Muscle of back (tissue), 3 donors: ENCODE measurements at regions not wholly inside any gene's neighbourhood (a gene's known extent, or its start where the extent isn't known, plus 50 kb on each side); places are given as distances from the start of the nearest gene placed in this dataset.

Experiments
- DNase-seq, 3 donors: peaks; one replicate each; pipeline versions ENCODE4 v3.0.0 to v3.0.0-alpha.2; 2013

DNA sequence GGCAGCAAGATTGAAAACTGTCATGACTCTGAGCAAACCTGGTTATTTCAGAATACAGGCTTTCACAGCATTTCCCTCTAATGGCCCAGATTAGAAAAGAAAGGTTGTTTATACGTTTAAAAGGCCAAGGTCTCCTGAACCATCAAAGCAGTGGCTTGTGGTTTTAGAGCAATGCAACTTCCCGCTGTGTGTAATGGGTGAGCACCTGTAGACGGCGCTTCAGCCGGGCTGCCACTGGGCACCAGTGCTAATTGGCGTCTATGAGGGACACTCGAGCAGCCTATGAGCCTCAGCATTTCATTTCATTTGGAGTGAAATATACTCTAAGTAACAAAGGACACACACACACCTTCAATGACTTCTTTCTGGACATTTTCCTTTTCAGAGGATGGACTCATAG lies 671.0 kb upstream of the FZD8 start:
- DNase-seq, result no peak

DNA sequence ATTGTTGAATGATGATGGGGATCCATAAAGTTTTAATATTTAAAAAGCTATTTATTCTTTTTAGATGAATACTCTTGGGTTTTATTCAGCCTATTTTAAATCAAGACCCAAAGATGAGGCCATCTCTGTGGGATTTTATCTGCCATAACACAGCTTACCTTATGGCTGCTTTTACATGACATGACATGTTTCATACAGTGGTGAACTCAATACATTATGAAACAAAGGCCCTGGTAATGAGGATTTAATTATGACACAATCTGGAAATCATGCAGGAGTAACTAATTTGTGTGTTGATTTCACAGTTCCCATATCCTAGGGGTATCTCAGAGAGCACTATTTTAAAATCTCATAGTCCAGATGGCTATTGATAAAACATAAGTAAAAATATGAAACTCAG lies 661.8 kb upstream of the FZD8 start:
- DNase-seq, result no peak

DNA sequence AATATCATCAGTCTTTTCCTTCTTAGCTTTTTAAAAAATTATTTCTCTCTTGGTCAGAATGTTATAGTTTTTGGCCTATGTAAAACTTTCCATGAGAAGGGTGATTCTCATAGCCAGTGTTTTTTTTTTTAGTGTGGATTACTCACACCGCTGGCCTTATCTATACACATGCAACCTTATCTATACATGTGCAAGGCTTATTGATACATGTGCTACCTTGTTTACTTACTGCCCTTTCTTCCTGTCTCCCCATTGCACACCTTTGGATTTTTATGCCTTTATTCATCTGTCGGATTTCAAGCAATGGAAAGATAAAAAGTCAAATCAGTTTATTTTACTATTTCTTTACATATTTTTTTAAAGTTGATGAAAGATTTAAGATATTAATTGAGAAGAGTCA lies 660.0 kb upstream of the FZD8 start:
- DNase-seq, result no peak

DNA sequence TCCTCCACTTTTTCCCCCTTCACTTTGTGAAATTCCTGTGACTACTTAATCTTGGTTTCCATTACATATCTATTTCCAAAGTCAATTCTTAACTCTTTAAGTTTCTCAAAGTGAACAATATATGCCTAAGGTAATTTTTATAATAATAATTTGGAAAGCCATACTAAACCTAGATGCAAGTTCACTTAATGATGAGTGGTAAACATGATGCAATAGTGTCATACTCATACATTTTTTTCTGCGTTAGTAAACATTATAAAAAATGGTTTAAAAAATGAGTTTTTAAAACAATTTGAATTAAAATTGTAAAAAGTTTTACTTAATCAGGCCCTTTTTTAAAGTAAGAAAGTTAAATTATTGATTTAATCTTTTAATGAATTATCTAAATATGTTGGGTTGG lies 659.4 kb upstream of the FZD8 start:
- DNase-seq, result no peak

DNA sequence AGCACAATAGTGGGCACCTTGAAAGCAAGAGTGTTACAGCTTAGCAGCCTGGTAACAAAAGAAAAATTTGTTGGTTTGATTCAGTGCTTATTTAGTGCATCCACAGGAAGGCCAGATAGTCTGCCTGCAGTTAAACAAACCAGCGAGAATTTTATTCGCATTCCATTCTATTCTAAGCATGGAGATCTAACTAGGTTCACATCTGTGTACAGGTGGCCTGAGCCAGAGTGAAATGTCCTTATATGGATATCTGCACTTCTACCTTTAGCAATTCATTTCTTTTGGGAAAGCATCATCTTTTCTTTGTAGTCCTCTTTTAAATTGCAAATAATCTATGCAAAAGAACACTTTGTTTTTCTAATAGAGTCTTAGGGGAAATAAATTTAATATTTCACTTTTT lies 659.0 kb upstream of the FZD8 start:
- no peak for DNase-seq

DNA sequence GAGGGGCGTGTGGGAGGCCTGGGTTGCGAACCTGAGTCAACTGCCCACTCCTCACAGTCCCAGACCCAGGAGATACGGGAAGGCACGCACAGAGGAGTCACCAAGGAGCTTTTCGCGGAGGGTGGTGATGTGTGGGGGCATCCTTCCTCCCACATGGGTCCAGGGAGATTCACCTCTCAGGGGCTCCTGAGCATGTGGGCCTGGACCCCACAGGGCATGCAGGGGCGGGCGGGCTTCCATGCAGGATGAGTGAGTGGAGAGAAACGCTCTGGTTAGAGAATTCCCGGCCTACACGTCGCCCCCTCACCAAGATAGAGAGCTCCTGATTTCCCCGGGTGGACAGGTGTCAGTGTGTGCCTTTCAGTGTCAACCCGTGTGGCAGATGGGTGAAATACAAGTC lies 641.7 kb upstream of the FZD8 start:
- no peak for DNase-seq

DNA sequence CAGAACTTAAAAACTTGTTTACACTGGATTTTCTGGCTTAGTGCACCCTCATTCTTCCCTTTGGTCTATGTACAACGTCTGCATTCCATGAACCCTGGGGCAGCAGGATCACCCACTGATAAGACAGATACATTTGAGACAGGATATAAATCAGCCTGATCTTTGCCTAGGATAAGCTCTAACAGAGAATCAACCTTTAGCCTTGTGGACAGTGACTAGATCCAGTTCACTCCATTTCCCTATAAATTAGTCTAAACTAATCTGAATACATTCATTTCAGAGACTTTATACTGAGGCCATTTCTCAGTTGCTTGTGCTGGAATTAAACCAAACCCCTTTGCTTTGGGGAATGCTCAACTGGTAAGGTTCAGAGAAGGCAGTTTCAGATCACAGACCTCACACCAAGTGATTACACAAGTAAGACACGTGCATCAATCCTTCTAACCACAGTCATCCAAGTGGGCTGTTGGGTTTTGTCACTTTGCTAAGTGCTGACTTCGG lies 639.8 kb upstream of the FZD8 start:
- DNase-seq, result no peak

DNA sequence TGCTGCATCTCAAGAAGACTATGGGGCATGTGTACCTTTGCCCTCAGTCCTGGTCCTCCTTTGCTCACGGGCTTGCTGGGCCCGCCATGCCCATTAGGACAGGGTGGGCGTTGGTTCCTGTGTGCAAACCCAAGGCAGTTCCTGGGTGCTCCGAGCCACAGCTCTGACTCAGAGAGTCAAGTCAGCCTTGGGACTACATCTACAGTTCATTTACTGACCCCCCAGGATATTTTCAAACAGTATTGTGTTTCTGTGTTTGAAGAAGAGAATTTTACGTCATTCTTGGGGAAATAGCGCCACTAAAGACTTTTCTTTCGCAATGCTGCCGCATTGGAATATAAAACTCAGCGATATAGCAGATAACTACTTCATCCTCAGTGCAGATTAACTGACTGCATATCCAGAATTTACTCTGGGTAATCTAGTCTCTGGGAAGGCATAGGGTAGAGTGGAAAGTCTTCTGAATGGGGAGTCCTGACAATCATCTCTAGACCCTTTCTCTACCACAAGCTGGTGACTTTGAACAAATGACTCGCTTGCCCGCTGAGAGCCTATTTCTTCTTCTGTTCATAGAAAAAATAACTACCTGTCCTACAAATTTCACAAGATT lies 638.9 kb upstream of the FZD8 start:
- DNase-seq, result no peak

DNA sequence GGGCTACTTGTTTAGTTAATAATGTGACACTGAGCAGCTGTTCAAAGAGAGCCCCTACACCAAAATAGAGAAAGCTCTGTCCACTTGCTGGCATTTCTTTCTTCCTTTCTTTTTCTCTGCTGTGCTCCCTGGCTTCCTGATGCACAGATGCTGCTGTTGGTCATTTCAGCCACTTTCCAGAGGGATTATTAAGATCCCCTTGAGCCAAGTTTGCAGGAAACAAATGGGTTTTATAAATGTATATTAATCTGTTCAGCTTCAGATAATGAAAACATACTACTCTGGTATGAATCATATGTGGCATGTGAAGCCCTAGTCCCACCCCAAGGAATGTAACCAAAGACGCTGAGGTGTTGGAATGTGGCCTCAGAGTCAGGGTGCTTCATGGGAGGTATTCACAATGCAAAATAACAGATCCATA lies 638.2 kb upstream of the FZD8 start:
- peak in 2 of 3 donors; percentile 30 to 46 for DNase-seq

DNA sequence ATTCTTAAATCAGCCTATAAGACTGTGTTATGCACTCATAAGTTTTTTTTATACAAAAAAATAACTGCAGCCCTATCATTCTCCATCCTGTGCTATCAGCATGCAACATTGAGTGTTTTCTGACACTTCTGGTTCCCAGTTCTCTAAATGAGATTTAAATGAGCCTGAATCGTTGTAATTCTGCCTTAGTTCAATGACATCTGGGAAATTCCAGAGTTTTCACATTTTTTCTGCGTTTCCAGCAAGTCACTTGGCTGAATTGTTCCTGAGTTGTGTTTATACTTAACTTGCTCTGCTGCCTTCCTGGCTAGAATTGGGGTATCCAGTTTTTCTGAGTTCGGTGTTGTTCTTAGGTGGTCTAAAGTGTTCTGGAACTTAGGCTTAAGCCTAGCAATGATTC lies 636.1 kb upstream of the FZD8 start:
- peak; percentile 26 to 66 (median 49) for DNase-seq

DNA sequence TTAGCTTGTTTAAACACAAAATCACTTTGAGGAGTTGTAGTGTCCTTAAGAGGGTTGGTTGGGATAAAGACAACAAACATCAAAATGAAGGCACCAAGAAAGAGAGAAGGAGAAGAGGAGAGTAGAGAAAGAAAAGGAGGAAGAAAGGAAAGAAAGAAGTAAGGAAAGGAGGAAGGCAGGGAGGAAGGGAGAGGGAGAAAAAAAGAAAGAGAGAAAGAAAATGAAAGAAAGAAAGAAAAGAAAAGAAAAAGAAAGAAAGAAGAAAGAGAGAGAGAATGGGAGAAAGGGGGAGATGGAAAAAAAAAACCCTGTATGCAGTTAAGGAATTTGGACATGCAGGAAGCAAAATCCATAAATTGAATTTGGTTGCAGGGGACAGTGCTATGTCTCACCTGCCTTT lies 635.4 kb upstream of the FZD8 start:
- no peak for DNase-seq

DNA sequence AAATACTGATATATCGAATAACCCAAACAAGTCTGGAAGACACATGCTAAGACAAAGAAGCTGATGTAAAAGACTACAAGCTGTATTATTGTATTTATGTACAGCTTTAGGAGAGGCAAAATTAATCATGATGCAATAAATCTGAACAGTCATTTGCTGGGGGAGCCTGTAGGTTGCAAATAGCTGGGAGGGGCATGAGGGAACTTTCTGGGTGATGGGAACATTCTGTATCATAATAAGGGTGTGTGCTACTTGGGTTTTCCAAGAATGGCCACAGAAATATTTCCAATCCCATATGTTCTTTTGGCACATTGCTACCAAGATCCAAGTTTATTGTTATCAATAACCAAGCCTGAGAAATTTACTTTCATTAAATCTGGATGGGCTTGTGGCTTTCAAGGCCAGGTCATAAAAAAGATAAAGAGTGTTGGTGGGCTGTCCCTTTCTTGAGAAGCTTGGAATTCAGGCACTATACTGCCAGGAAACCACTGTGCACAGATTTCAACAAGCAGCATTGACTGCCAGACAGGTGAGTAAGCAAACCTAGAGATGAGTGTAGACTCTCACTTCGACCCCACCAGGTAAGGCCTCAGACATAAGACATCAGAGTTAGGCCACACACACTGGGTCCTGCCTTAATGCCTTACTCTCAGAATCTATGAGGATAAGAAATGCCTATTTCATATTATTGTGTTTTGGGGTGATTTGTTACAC lies 629.7 kb upstream of the FZD8 start:
- DNase-seq, result no peak

DNA sequence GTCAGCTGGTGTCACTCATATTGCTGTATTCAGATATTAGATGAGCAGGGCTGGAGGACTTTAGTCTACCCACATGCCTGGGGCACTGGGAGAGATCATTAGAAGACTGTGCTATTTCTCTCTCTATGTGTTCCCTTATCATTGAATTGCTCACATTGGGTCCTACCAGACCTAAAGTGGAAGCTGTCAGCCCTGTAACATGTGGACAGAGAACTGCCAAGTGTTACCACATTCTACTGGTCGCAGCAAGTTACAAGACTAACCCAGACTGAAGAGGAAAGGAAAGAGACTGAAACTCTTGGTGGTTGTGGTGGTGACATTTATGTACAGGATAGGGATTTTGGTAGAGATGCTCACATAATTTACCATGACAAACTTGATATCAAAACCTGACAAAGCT lies 627.1 kb upstream of the FZD8 start:
- DNase-seq, result no peak

DNA sequence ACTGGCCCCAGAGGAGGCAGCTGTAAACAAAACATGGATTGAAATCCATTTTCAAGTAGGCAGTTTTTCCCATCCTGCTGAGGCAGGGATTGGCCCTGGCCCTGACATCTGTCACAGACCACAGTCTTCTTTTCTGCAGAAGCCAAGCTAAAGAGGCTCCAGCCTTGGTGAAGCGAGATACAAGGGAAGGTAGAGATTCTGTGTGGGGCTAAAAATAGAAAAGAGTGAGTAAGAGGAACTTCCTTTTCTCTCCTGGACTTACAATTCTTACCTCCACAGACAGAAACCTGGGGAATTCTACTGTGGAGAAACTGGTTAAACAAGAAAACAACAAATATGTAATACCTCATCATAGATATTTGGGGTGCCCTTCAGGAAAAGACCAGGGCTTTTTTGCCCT lies 624.8 kb upstream of the FZD8 start:
- DNase-seq, result no peak

DNA sequence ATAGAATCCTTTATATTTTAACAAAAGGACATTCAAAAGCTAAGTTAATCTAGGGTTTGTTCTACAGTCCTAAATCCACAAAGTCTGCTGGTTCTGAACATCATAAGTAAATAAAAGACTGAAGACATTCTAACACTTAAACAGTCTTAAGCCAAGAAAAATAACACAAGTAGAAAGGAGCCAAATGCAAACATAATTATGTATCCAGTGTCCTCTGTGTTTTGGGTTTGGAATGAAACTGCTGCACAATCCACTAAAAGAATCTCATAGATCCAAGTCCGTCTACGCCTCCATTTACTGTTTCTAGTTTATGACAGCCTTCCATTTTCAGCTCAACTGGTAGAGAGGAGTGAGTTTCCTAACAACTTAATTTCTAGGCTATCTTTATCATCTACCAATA lies 623.6 kb upstream of the FZD8 start:
- peak in 2 of 3 donors; percentile 34 to 63 for DNase-seq

DNA sequence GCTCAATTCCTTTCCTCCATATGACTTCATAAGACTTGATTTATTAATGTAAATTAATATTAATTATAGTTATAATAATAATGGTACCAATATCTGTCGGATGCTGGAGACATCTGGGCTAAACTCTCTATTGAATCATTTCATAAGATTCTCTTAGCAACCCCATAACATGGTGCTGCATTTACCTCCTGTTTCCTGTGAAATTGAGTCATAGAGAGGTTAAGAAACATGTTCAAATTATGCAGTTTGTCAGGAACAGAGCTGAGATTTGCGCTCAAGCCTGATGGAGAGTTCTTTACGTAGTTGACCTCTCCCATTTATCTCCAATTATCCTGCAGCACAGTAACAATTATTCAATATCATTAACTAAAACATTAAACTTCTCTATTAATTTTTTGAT lies 621.8 kb upstream of the FZD8 start:
- DNase-seq, result no peak

DNA sequence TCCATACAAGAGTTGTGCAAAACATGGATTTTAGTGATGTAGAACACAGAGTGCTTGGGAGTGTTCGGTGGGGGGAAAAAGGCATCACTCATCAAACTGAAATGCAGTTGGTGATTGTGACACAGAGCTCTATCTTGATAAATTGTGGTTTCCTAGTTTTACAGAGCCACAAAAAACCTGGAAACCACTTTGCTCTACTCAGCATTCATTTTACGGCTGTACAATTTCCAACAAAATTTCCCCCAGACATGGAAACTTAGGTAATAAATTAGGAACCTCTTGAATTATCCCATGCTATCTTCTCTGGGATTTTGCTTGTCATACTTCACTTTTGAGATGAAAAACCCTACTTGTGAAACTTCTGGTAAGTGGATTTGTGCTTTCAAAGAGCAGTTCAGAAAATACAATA lies 614.9 kb upstream of the FZD8 start:
- DNase-seq, result peak; percentile 52 to 87 (median 62)

DNA sequence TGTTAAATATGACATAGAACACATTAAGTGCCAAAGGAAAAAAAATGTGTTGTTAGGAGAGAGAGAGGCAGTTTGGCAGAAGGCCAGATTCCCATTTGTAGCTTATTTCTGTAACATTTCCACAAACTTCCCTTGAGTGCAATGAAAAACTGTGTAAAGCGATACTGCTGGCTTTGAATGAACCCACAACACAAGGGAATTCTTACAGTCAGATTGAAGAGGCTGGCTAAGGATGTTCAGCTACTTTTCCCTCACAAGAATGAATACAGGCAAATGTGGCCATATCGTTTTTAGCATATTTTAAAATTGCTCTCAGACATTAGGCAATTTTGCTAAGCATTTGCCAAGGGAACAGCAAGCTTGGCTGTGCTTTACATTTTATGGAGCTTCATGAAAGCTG lies 614.1 kb upstream of the FZD8 start:
- peak; percentile 66 to 93 (median 83) for DNase-seq

DNA sequence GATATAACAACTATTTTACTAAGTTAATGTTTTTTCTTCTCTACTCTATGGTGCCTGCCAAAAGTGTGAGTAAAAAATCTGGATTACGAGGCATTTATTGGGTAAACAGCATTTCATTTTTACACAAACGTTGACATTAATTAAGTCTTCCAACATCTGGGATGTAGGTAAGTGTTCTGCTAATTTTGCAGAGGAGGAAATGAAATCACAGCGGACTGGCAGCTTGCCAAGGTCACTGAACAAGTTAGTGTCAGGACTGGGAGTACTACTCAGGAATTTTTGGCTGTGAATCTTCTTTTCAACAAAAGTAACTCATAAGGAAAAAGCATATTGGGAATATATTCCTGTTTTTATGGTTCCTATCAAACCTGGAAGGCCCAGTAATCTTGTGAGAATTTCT lies 612.1 kb upstream of the FZD8 start:
- peak; percentile 20 to 78 (median 51) for DNase-seq

DNA sequence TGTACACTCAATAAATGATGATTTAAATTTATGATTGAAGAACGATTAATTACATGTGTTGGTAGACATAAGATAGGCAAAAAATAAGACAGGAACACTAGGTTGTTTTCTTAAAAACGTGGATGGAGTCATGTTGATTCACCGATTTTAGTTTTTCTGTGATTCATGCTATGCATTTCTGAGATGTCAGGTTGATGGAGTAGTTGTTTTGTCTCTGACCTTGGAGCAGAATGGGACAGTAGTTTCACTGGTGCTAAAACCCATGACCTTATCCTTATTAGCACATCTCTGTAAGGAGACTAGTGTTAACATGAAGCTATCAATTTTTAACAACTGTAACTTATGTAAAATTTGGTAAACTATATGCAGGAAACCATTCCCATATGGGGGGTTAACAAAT lies 611.6 kb upstream of the FZD8 start:
- no peak for DNase-seq

DNA sequence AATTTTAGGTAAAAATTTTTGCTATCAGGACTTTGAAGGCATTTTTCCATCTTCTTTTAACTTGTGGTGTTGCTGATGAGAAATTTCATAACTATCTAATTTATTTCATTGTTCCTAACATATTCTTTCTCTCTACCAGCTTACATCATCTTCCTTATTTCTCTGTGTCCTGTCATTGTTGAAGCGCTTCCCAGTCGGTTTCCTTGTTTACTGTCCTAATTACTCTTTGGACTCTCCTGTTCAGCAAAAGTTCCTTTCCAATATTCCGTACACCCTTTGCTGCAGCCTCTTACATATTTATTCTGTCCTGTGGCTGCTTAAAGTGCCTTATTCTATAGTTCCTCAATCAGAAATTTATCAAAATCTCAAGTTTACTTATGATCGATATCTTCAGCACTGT lies 609.0 kb upstream of the FZD8 start:
- peak in 1 of 3 donors; percentile 42 for DNase-seq

DNA sequence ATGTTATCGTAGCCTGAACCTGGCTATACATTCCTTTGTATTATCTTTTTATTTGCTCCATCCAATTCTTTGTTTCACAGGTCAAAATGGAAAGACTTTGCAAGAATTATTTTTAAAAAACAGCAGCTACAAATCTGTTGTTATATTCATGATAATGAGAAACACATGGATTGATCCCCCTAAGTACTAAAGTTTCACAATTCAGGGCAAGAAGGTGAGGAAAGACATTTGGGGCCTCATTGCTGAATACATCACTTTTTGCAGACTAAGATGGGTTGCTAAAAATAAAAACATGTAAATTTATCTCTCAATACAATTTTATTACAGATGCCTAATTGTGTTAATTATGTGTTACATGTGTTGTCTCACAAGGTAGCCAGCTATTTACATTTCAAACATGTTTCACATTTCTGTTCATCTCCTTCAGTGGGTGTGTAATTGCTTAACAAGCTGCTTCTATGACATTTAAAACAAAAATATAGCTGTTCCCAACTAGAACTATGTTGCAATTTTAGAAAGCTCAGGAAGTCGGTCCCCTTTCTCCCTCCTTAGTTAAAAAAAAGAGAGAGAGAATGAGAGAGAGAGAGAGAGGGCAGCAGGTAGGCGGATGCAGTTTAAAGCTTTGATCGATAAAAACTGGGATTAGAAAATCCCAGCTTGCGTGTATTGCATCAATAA lies 606.3 kb upstream of the FZD8 start:
- DNase-seq, result peak in 2 of 3 donors; percentile 40 to 78

DNA sequence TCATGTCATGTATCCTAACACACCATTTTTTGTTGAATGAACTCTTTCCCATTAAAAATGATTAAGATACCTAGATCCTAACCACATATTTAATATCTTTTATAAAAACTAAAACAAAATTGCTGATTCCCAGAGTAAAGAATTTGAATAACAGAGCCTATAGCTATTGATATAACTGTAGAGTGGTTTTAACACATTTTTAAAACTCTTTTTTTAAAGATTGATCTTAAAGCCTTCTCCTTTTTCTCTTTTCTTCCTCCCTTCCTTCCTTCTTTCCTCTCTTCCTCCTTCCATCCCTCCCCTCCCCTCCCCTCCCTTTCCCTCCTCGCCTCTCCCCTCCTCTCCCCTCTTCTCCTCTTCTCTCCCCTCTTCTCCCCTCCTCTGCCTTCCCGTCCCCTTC lies 605.4 kb upstream of the FZD8 start:
- DNase-seq, result no peak
